Thymus (tissue), 11 donors: ENCODE measurements at regions not wholly inside any gene's neighbourhood (a gene's known extent, or its start where the extent isn't known, plus 50 kb on each side); places are given as distances from the start of the nearest gene placed in this dataset.
A peak's percentile ranks its signal among the peaks of the same experiment; 100 is the strongest.
"Not testable (repeated sequence)": the region's sequence is repeated elsewhere in the genome, so short reads cannot be mapped to it uniquely, and the experiment has no call there.

Experiments used
- DNase-seq, 9 donors: peaks; one replicate each; pipeline ENCODE4 v3.0.0-alpha.2; 2013; ENCODE audit warnings: low spot score in 9 of 9, low read depth in 6 of 9, missing footprints in 1 of 9
- H3K27ac ChIP-seq, 2 donors: one replicate each; pipeline ENCODE4 v1.5.1; 2013; ENCODE audit warnings: control low read depth in 1 of 2, low read depth in 1 of 2, low read length in 1 of 2, mild to moderate bottlenecking in 1 of 2, moderate library complexity in 1 of 2
- H3K27me3 ChIP-seq, 2 donors: one replicate each; pipeline ENCODE4 v1.5.1; 2013; ENCODE audit warnings: low read length in 1 of 2; ENCODE audit not compliant: control insufficient read depth in 2 of 2, insufficient read depth in 1 of 2
- H3K36me3 ChIP-seq, 2 donors: one replicate each; pipeline ENCODE4 v1.5.1; 2013; ENCODE audit warnings: low read length in 1 of 2, mild to moderate bottlenecking in 1 of 2, moderate library complexity in 1 of 2; ENCODE audit not compliant: control insufficient read depth in 2 of 2, insufficient read depth in 2 of 2
- H3K4me1 ChIP-seq, 2 donors: one replicate each; pipeline ENCODE4 v1.5.1; 2013; ENCODE audit warnings: low read length in 2 of 2; ENCODE audit not compliant: control insufficient read depth in 2 of 2, insufficient read depth in 2 of 2
- H3K4me3 ChIP-seq, 2 donors: one replicate each; pipeline ENCODE4 v1.5.1; 2013; ENCODE audit warnings: low read length in 2 of 2, control low read depth in 1 of 2, mild to moderate bottlenecking in 1 of 2
- H3K9me3 ChIP-seq, 2 donors: one replicate each; pipeline ENCODE4 v1.5.1; 2013; ENCODE audit warnings: low read length in 1 of 2, mild to moderate bottlenecking in 1 of 2; ENCODE audit not compliant: control insufficient read depth in 2 of 2, insufficient read depth in 1 of 2
- WGBS: extraction: QIAGEN DNeasy Blood & Tissue Kit; methylation state at CpG from one replicate; pipeline ENCODE4 v1.1.7; 2013; 5-methylcytosine and 5-hydroxymethylcytosine counted together
- donor health status: healthy.

GRCh38 chr10:28370107-28370835 lies 67.4 kb upstream of the MPP7 start:
- H3K4me1 ChIP-seq: peaks cover 14 to 24% of the 10 kb centered on the region in 2 donors
- no peak overlapping the region for H3K4me3 ChIP-seq
- no peaks in the 10 kb centered on the region for H3K9me3 ChIP-seq
- H3K27ac ChIP-seq: no peak overlapping the region
- 98% methylated on average over 2 of the region's 2 CpGs for WGBS
- no peaks in the 10 kb centered on the region for H3K36me3 ChIP-seq
- no peaks in the 10 kb centered on the region for H3K27me3 ChIP-seq
- DNase-seq: no peak

GRCh38 chr10:28371638-28372037 lies 68.8 kb upstream of the MPP7 start:
- not testable (repeated sequence) for H3K4me3 ChIP-seq, H3K9me3 ChIP-seq, H3K27ac ChIP-seq, H3K27me3 ChIP-seq, H3K36me3 ChIP-seq, DNase-seq
- peaks cover 12 to 20% of the 10 kb centered on the region in 2 donors for H3K4me1 ChIP-seq
- 99% methylated on average over 1 of the region's 1 CpG for WGBS

DNA sequence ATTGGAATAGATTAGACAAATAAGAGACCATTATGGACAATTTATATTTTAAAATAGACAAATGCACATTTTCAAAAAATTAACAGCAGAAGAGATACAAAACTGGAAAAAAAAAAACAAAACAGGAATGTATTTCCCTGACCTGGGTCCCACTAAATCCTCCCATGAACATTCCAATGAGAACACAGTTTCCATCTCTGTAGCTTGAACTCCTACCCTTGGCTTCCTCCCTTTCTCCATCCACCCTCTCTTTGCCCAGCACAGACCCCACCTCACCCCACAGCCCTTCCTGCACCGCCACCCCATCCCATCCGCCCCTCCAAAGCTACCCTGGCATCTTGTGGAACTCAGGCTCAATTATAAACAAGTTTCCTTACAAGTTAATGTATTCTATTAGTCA lies 71.2 kb upstream of the MPP7 start:
- Histone ChIP-seq H3K4me1 (no peaks in the 10 kb centered on the region), H3K4me3 (no peak overlapping the region), H3K36me3 (no peaks in the 10 kb centered on the region), H3K27me3 (no peaks in the 10 kb centered on the region), H3K27ac (no peak overlapping the region), H3K9me3 (no peaks in the 10 kb centered on the region)
- DNase-seq: no peak
- WGBS: 98% methylated on average over 2 of the region's 2 CpGs

DNA sequence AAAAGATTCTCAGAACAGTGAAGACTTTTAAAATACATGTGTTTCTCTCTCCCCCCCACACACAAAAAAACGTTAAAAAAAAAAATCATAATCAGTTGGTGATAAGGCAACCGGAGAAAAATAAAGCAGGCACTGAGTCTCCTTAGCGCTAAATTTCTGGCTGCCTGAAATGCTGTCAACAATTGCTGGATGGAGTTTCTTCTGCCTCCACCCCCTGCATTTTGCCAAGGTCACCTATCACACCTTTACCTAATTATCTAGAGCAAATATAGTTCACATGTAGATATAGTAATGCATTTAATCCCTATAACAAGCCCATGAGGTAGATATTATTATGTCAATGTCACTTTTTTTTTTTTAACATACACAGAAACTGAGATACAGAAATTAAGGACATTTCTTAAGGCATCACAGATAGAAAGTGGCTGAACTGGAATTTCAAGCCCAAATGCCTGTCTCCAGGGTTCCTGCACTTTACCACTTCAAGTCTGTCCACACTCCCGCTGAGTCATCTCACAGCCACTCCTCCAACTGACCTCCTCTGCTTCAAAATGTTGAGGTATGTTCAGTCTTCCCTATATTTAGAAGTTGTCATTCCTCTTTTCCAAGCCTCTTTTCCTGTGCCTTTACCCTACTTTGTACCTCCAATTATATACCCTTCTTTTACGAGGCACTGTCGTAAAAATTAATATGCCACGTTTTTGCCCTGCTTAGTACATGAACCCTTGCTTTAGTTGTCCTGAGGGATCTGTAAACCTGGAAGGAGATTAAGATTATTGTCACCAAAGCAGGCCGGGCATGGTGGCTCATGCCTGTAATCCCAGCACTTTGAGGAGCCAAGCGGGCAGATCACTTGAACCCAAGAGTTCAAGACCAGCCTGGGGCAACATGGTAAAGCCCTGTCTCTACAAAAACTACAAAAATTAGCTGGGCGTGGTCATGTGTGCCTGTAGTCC lies 72.8 kb upstream of the MPP7 start:
- no peaks in the 10 kb centered on the region for H3K9me3 ChIP-seq
- no peaks in the 10 kb centered on the region for H3K27me3 ChIP-seq
- WGBS: 96% methylated on average over 10 of the region's 10 CpGs
- no peak for DNase-seq
- no peaks in the 10 kb centered on the region for H3K4me1 ChIP-seq
- no peaks in the 10 kb centered on the region for H3K36me3 ChIP-seq
- no peak overlapping the region for H3K4me3 ChIP-seq
- no peak overlapping the region for H3K27ac ChIP-seq

DNA sequence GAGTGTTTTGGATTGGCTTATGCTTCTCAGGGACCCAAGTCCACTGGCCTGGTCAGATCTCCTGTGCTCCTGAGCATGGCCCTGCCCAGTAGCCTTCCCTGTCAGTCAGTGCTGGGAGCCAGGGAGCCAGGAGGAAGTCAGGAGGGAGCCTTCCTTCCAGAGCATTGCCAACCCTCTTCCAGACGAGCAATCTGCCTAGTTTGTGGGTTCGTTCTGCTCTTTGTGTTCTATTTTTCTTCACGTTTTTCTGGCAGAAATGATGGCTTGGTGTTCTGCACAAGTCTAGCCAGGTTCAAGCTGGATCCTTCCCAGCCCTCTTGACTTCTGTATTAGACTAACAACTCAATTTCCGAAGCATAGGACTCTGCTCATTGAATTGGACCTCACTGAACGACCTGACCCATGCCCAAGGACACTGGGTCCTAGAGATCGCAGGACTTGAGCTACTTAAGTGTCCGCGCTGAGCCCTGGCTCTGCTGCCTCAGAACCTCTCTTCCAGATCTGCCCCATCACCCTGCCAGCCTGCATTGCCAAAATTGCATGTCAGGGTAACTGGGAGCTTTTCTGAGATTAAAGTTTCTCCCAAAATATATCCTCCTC lies 76.2 kb upstream of the MPP7 start:
- 89% methylated on average over 8 of the region's 8 CpGs for WGBS
- Histone ChIP-seq H3K36me3 (no peaks in the 10 kb centered on the region), H3K27ac (no peak overlapping the region), H3K4me1 (no peaks in the 10 kb centered on the region), H3K9me3 (no peaks in the 10 kb centered on the region), H3K27me3 (no peaks in the 10 kb centered on the region), H3K4me3 (no peak overlapping the region)
- no peak for DNase-seq

DNA sequence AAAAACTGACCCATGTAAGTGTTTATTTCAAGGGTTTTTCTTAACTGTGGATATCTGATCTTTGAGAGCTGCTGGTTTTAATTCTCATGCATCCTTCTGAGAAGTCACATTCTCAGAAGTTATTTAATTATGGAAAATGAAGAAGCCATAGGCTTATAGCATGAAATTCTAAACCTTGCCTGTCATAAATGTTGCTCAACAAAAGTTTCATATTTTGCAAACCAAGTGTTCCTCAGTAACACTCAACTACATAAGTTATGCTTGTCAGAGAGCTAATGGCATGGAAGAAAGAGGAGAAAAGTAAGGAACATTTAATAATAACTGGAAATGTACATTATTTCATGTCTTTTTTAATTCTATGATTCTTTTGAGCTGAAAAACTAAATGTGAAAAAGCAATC lies 78.6 kb upstream of the MPP7 start:
- Histone ChIP-seq H3K36me3 (no peaks in the 10 kb centered on the region), H3K4me3 (no peak overlapping the region), H3K9me3 (no peaks in the 10 kb centered on the region), H3K4me1 (no peaks in the 10 kb centered on the region), H3K27ac (no peak overlapping the region), H3K27me3 (no peaks in the 10 kb centered on the region)
- peak in 1 of 9 donors; percentile 9 for DNase-seq

DNA sequence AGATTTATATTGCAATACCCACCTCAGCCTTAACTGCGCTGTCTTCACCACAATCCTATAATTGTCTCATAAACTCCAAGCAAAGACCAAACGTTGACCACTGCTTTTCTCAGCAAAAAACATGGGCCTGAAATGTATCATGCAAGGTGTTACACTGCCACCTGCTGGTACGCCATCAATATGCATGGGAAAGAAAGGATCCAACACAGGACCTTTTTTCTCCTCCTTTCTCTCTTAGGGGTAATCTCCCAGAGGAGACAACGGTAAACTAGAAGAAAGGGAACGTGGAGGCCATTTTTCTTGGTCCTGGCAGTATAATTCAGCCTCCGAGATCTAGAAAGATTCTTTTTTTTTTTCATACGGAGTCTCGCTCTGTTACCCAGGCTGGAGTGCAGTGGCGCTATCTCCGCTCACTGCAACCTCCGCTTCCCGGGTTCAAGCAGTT lies 79.1 kb upstream of the MPP7 start:
- no peaks in the 10 kb centered on the region for H3K4me1 ChIP-seq
- H3K36me3 ChIP-seq: no peaks in the 10 kb centered on the region
- no peaks in the 10 kb centered on the region for H3K27me3 ChIP-seq
- no peaks in the 10 kb centered on the region for H3K9me3 ChIP-seq
- H3K4me3 ChIP-seq: no peak overlapping the region
- no peak overlapping the region for H3K27ac ChIP-seq
- WGBS: 43% methylated on average over 12 of the region's 12 CpGs
- peak; percentile 32 to 84 (median 65) for DNase-seq

GRCh38 chr10:28382525-28383269 lies 79.8 kb upstream of the MPP7 start:
- no peak for DNase-seq
- Histone ChIP-seq H3K27ac (no peak overlapping the region), H3K4me3 (no peak overlapping the region), H3K4me1 (no peaks in the 10 kb centered on the region), H3K36me3 (no peaks in the 10 kb centered on the region), H3K27me3 (no peaks in the 10 kb centered on the region), H3K9me3 (no peaks in the 10 kb centered on the region)
- 92% methylated on average over 13 of the region's 13 CpGs for WGBS
